Limb (tissue), 2 donors: ENCODE measurements at regions not wholly inside any gene's neighbourhood (a gene's known extent, or its start where the extent isn't known, plus 50 kb on each side); places are given as distances from the start of the nearest gene placed in this dataset.
A peak's percentile ranks its signal among the peaks of the same experiment; 100 is the strongest.
"Not testable (repeated sequence)": the region's sequence is repeated elsewhere in the genome, so short reads cannot be mapped to it uniquely, and the experiment has no call there.

ENCODE experiments used
- DNase-seq, 2 donors: peaks; one replicate each; pipeline ENCODE4 v3.0.0-alpha.2; 2016; ENCODE audit errors: extremely low spot score in 2 of 2

DNA sequence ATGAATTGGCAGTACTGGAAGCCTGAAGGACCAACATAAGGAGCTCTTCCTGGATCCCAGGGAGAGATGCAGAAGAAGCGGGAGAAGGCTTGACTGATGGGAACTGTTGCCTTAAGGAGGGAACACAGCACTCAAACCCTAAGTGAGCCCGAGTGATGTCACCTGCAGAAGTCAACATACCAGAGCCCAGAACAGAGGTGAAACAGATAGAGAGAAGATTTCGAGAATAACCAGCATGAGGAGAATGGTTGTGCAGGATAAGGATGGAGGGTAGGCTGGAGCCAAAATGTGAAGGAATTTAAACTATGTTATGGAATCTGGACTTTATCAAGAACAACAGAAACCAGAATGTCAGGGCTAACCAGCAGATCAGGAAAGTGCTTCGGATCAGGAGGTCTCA is 463.1 kb upstream of the DDX18 start:
- no peak for DNase-seq

DNA sequence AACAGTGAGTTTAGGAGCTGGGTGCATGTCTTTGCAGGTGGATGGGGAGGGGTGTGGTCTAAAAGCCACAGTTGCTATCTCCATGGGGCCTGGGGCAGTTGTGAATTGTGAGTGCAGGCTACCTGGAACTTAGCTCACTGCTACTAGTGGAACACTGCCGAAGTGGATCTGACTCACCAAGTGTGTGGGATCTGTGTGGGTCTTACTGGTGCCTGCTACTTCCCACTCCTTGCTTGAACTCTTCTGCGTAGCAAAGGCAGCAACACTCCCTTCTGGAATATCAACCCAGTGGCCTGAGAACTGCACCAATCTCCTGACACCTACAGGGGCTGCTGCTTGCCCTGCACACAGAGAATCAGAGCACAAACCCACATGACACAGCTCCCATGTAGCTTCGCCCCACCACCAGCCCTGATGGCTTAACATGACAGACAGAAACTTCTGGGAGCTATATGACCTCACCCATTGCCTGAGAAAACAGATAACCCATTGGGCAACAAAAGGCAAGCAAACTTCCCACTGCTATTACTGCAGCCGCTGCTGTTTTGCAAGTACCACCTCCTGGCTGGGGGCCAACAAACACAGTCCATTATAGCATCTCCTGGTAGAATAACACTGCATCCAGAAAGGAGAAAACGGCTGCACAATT is 455.1 kb upstream of the DDX18 start:
- DNase-seq, result no peak

DNA sequence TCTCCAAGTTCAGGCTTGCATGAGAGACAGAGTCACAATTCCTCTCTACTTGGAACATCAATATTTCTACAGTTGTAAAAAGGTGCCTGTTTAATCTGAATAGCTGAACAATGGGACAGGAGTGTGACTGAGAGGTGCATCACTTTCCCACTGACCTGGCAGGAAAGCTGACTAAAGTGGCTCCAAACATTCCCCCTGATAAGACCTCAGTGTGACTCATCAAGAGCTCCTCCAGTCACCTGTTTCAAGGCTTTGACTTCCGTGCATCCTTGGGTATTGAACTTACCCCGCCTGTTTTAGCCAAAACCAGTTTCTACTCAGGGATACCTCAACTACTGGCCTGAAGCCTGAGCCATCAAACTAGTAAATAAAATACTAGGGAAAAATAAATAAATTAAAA is 453.9 kb upstream of the DDX18 start:
- no peak for DNase-seq

DNA sequence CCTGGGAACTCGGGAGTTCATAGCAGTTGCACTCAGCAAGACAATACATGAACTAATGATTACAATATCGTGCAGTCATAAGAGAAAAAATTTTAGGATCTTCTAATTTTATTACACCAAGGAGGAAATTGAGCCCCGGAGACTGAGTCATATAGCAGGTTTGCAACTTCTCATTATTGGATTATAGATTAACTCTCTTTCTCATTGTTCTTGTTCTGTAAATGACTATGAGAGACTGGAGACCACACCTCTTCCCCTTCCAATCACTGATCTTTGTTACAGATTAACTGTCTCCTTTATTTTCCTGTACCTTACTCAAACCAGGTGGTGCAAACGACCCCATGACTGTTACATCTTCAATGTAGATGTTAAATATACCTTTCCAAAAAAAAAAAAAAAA is 435.8 kb upstream of the DDX18 start:
- DNase-seq, result no peak

DNA sequence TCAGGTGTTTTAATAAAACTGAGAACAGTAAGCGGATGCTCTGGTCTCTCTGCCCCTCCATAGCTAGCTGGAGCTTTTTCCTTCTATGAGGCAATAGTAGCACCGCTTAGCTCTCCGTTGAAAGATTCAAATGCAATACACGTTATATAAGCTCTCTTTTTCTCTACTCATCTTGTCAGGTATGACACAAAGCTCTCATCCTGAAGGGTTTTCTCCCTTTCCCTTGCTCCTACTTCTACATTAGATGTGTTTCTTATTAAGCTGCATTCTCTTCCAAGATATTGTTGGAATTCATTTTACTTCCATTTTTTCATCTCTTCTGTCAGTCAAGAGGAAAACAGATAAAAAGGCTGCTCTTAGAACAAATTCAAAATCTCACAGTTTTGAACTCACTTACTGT is 434.6 kb upstream of the DDX18 start:
- no peak for DNase-seq

DNA sequence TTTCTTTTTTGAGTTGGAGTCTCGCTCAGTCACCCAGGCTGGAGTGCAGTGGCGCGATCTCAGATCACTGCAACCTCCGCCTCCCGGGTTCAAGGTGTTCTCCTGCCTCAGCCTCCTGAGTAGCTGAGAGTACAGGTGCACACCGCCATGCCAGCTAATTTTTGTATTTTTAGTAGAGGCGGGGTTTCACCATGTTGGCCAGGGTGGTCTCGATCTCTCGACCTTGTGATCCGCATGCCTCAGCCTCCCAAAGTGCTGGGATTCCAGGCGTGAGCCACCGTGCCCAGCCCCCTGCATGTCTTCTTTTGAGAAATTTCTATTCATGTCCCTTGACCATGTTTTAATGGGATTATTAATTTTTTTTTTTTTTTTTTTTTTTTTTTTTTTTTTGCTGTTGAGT is 430.5 kb upstream of the DDX18 start:
- DNase-seq, result not testable (repeated sequence)

DNA sequence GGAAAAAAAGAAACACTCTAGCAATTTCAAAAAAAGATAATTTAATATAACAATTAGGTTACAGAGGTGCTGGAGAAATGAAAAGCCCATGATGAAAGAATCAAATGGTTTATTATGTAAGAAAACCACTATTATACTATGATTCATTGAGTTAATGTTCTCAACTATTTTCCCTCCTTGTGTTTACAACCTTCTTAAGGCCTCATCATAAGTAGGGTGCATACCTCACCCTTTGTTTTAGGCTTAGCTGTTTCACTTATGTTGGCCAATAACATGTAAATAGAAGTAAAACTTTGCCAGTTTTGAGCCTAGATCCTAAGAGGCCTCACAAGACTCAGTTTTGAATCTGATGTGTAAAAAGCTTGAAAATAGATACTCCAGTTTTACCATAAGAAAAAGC is 418.3 kb upstream of the DDX18 start:
- DNase-seq, result no peak

DNA sequence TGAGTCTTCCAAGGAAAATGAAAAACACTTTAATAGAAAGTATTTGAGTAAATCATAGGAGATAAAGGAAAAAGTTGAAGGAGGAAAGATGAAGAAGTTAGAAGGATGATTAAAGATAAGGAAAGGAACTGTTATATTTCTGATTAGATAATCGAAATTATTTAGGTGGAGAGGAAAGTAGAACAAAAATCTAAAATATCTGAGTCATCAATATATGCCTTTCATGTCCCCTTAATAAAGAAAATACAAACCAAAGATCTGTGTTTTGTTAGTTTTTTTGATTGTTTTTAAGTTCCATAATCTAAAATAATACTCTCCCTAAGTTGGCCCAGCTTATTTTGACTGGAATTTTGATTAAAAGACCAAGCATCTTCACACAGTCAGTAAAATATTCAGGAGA is 412.9 kb upstream of the DDX18 start:
- no peak for DNase-seq

DNA sequence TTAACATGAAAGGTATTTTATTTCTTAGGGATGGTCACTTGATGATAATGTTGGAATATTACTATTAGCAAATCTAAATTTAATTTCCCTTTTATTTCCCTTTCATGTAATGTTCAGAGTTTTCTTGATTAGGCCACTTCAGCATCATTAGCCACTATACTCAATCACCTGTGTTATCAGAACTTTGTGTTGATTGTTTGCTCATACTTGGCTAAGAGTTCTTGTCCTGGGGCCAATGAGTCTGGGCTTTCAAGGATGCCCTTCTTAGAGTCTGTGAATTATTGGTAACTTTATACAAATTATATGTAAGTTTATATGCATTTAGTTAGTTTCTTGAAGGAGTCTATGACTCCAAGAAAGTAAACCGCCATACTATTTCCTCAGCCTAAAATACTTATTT is 408.0 kb upstream of the DDX18 start:
- no peak for DNase-seq

DNA sequence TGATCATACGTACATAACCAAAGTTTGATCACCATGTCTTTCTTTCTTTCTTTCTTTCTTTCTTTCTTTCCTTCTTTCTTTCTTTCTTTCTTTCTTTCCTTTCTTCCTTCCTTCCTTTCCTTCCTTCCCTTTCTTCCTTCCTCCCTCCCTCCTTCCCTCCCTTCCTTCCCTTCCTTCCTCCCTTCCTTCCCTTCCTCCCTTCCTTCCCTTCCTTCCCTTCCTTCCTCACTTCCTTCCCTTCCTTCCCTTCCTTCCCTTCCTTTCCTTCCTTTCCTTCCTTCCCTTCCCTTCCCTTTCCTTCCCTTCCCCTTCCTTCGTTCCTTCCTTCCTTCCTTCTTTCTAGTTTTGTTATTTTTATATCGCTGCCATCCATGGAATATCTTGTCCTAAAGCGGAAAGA is 406.7 kb upstream of the DDX18 start:
- no peak for DNase-seq

DNA sequence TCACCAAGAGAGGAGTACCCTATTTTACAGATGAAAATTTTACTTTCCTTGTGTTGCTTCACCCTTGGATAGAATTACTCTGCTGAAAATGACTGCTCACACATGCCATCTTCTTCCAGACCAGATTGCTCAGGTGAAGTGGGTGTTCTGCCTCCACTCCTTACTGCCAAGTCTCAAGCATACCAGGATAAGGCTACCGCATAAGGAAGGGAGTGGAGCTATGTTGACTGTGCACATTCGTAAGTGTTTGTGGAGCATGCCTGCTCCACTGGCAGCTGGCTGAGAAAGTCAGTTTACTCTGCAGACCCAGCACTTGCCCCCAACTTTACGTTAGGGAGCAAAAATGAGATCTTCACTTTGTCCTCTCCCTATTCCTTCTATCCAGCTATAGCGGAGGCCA is 405.0 kb upstream of the DDX18 start:
- no peak for DNase-seq

DNA sequence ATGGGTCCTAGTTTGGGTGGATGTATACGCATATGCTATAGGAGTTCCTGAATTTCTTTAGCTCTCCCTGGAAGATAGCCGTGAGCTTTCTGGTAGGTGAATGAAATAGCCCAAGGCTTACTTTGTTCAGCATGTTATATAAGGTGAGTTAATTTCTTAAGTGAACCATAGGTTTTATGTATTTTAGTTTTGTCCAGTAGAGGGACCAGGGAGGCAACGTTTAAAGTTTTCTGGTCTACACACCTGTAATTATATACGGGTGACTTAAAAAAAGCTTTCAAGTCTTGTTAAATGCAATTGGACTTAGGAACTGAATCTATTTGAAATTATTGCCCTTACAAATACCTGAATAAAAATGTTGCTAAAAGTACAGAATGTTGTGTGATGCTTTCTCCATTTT is 402.5 kb upstream of the DDX18 start:
- no peak for DNase-seq

DNA sequence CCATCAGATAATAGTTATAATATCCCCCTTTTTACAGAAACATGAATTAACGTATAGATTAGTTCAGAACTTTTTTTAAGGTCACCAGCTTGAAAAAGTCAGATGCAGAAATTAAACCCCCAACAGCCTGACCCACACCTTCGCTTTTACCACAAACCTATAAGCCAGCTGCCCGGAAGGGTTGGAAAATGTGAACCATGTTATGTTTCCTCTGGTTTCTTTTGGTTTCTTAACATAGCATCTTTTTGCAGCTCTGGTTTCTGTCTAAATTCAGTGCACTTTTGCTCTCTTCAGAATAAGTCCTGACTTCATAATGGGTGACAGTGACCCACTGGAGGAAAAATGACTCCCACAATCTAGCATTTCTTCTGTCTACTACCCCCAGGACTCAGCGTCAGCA is 381.7 kb upstream of the DDX18 start:
- no peak for DNase-seq

DNA sequence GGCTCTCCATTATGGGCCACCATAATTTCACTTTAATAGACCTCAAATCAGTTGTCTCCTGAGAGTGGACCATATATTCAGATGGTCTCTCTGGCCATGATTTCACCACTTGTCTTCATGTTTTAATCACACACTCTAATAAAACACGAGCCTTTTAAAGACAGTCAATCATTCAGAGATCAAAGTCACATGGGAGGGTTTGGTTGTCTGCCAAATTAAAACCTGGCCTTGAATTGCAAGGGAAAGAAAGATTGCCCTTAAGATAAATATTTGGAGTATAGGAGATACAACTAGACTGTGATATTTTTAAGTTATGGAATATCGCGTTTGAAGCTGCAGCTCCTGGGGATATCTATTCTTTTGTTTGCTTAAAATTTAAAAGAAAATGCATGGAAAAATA is 377.8 kb upstream of the DDX18 start:
- DNase-seq, result no peak

DNA sequence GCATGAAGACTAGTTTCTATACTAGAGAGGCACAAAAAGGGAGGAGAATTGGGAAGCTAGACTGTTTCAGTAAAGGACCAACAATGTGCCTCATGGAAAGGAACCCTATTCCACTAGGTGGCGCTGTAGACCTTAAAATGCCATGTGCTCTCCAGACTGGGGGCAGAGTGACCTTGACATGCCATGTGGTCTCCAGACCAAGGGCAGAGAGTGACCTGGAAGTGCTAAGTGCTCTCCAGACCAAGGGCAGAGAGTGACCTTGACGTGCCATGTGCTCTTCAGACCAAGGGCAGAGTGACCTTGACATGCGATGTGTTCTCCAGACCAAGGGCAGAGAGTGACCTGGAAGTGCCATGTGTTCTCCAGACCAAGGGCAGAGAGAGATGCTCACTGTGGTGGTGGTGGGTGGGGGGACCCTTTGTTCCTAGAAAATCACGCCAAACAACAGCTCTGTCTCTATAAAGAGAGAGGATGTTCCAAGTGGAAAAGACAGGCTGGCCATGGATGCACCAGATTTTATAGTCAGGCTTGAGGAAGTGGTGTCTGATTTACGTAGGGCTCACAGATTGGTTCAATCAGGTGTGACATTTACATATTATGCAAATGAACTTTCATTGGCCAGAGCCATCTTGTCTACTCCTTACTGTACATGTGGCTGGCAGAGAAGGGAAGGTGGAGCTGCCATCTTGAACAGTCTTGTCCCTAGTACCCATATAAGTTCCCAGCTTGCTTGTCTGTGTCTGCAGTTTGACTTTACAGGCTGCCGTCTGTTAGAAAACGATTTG is 344.0 kb upstream of the DDX18 start:
- DNase-seq, result peak; percentile 16 to 44

DNA sequence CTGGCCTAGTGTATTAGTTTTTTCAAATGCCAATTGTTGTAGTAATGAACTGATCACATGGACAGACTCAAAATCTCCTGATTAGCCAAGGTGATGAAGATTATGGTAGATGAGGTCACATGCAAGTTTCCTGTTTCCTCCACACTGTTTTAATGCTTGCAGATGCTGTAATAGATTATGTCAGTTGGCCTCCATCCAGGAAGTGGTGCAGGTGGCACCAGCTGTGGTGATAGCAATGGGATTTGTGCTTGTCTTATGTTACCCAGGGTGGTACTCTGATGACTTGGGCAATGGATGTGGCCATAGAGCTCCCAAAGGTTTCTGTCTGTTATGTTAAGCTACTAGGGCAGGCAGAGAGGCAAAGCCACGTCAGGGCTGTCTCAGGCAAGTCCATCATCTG is 332.9 kb upstream of the DDX18 start:
- DNase-seq, result no peak

DNA sequence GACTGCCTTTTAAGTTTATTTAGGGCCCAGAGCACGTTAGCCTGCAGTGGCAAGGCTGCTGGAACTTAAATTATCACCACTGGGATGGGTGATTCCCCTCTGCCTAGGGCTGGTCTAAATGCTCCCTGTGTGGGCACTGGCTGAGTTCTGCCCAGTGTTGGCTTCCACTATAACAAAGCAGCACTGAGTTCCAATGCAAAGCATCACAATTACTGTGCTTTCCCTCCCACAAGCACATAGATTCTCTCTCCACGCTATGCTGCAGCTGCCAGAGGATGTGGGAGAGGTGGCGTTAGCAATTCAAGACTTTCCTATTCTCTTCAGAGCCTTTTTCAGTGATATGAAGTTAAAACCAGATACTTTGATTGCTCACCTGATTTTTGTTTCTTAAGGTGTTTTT is 328.9 kb upstream of the DDX18 start:
- DNase-seq, result no peak

DNA sequence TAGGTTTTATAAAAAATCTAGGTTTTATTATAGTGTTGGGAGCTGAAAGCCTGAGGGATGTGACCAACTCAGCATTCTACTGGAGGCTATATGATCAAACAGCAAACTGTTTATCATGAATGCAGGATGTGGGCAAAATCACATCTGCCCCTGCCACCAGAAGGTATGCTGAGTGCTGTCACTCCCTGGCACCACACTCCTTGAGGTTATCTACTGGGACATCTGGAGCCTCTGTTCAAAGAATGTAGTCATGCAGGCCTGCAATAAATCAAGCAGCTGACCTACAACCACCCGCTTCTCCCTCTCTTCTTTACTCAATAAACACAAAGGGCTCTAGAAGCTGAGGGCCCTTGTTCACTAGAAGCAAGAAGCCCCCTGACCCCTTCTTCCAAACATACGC is 328.4 kb upstream of the DDX18 start:
- no peak for DNase-seq

DNA sequence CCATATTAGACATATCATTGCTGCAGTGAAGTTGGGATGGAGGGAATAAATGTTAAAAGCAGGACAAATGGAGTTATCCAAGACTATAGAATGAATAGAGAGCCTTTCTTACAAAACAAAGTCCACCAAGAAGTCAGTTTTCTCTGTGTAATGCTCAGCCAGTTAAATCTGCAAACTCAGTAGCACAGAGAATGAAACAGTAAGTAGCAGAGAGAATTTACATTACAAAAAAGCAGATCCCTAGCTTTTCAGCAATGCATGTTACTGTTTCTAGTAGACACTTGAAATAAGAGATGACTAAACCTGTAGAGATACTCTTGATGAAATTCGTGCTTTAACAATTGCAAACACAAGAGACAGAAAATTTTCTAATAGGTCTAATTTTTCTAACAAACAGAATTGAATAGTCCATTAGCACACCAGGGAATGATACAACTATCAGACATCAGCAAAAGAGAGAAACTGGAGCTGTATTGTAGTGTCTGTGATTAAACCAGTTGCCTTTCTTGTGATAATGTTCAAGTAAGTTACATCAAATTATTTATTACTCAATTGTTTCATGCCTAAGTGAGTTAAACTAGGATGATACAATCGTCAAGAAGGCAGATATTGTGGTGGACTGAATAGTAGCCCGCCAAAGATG is 322.2 kb upstream of the DDX18 start:
- DNase-seq, result no peak

DNA sequence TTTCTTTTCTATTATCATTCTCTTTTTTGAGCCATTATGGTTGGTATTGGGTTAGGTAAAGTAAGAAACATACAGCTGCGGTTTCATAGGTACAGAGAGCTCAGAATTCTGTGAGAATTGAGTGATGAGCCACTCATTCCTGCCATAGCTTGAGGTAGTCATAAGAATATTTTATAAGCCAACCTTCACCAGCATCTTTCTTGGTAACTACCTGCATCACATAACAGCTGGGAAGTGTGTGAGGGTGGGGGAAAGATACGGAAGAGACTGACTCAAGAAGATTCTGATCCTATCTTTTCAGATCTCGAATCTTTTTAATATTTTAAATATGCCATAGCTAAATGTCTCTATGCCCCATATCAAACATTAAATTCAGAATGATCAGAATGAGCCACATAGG is 313.8 kb upstream of the DDX18 start:
- no peak for DNase-seq

DNA sequence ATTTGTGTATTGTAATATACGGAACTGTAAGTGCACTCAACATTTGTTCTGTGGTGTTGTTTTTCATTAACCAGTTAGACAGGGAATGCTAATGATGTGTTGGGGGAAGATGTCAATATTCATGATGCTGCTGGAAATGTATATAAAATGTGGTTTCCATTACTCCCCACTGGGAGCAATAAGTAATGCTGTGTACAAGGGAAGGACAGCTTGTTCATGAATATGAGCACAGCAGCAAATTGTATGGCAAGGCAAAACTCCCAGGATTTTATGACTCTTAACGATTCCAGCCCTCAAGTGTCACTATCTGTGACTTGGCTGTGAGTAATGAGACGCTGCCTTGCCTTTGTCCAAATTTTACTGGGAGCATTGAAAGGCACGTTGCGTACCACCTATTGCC is 312.4 kb upstream of the DDX18 start:
- no peak for DNase-seq

DNA sequence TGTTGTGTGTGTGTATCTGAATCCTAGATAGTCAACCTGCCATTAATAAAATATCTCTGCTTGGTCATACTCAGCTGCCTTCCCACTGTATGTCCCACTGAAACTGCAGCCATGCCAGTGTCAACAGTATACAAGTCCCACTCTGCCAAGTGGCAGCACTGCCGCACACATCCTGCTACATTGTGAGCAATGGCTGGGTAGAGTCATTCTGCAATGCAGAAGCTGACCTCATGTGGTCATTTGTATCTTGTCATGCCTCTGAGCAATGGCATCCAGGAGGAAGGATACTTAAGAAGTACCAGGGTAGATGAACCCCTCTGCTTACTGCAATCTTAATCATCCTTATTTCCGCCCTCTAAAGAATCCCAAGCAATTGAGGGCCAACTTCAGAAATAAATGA is 302.2 kb upstream of the DDX18 start:
- DNase-seq, result no peak

DNA sequence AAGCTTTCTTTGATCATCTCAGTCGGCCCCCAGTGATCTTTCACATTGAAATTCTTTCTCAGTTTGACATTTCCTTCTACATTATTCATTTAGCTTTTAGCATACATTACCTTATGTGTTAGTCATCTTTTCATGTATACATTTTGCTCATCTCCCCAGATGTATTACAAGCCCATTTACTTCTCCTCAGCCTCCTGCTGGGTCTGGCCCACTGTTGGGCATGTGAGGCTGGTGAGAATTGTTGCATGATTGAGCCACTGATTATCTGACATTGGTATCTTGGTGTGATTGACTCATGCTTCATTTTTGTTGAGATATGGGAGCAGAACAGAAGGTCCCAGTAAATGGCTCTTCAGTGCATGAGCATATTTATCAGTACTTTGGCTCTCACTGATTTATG is 300.1 kb upstream of the DDX18 start:
- no peak for DNase-seq
